PC-9 (cell line): ENCODE measurements at regions not wholly inside any gene's neighbourhood (a gene's known extent, or its start where the extent isn't known, plus 50 kb on each side); places are given as distances from the start of the nearest gene placed in this dataset.

Source experiments
- BruUV-seq: library from RNA; stranded (reverse); fragments of 400-500 nt; replicated peaks from 2 replicates; lab custom pipeline; 2021; lab: Mats Ljungman, UMichigan
- CTCF ChIA-PET: fragments of 300-600 bp; sonication (Branson Sonifier 250); formaldehyde crosslinking; loops from one replicate; lab custom pipeline; 2022; ENCODE audit warnings: antibody characterized with exemption; lab: Charles Lee
- POLR2A ChIA-PET: fragments of 300-600 bp; sonication (Branson Sonifier 250); formaldehyde crosslinking; loops from one replicate; lab custom pipeline; 2022; ENCODE audit warnings: antibody characterized with exemption; ENCODE audit not compliant: unreplicated experiment; lab: Charles Lee
- DNase-seq, 2 experiments: peaks; one replicate each; pipeline versions ENCODE4 v3.0.0 to v3.0.0-alpha.2; 2015 to 2022; ENCODE audit warnings: mixed read lengths in 1 of 2
- H2AFZ ChIP-seq: fragments of 200-600 bp; sonication (generic); 2 replicates; pipeline ENCODE4 v1.8.1; 2017; ENCODE audit warnings: antibody characterized with exemption
- H3F3A ChIP-seq: fragments of 200-600 bp; sonication (generic); 2 replicates; pipeline ENCODE4 v1.8.1; 2017; ENCODE audit warnings: antibody characterized with exemption, mild to moderate bottlenecking, low read depth; ENCODE audit not compliant: insufficient read depth
- H3K27ac ChIP-seq: fragments of 200-600 bp; sonication (generic); 2 replicates; pipeline ENCODE4 v1.6.1; 2016; ENCODE audit warnings: mixed run types
- H3K27me3 ChIP-seq: fragments of 200-600 bp; sonication (generic); 2 replicates; pipeline ENCODE4 v1.6.1; 2016; ENCODE audit warnings: low read depth, mixed run types; ENCODE audit not compliant: insufficient read depth
- H3K36me3 ChIP-seq: fragments of 200-600 bp; sonication (generic); 2 replicates; pipeline ENCODE4 v1.6.1; 2016; ENCODE audit warnings: low read depth, mixed run types
- H3K4me1 ChIP-seq: fragments of 200-600 bp; sonication (generic); replicated peaks from 2 replicates; pipeline ENCODE4 v1.6.1; 2016; ENCODE audit warnings: mixed run types; ENCODE audit not compliant: insufficient read depth
- H3K4me2 ChIP-seq: fragments of 200-600 bp; sonication (generic); 2 replicates; pipeline ENCODE4 v1.6.1; 2017; ENCODE audit warnings: mixed run types
- H3K4me3 ChIP-seq: fragments of 200-600 bp; sonication (generic); 2 replicates; pipeline ENCODE4 v1.6.1; 2016; ENCODE audit warnings: mixed run types
- H3K79me2 ChIP-seq: fragments of 200-600 bp; sonication (generic); 2 replicates; pipeline ENCODE4 v1.6.1; 2017; ENCODE audit warnings: low read depth, mixed run types
- H3K9me2 ChIP-seq: fragments of 200-600 bp; sonication (generic); 2 replicates; pipeline ENCODE4 v1.8.1; 2017; ENCODE audit warnings: mild to moderate bottlenecking; ENCODE audit not compliant: insufficient read depth
- H3K9me3 ChIP-seq: fragments of 200-600 bp; sonication (generic); 2 replicates; pipeline ENCODE4 v1.8.1; 2016; ENCODE audit warnings: low read depth; ENCODE audit not compliant: insufficient read depth
- H4K20me1 ChIP-seq: fragments of 200-600 bp; sonication (generic); 2 replicates; pipeline ENCODE4 v1.8.1; 2017; ENCODE audit not compliant: insufficient read depth
- CTCF ChIP-seq: fragments of 200-600 bp; sonication (generic); conservative IDR thresholded peaks from 2 replicates; pipeline ENCODE4 v1.6.1; 2017; ENCODE audit warnings: mixed run types, antibody characterized with exemption, mild to moderate bottlenecking, moderate library complexity
- EZH2 ChIP-seq: fragments of 200-600 bp; sonication (generic); IDR thresholded peaks from 2 replicates; pipeline ENCODE4 v1.8.0; 2017; ENCODE audit warnings: antibody characterized with exemption, low read depth
- intact Hi-C: fragments of 100-400 bp; cut with micrococcal nuclease; formaldehyde crosslinking; loops from one replicate; pipeline ENCODE4 v1.10.0; 2022; ENCODE audit not compliant: unreplicated experiment

- no peak overlapping the region for H3K4me3 ChIP-seq
- CTCF ChIA-PET, result no interaction called here
These were observed 59.4 kb upstream of the SLC7A11 start for GRCh38 chr4:138301536-138301935.

GRCh38 chr4:138300616-138301015 lies 58.5 kb upstream of the SLC7A11 start:
- no peaks in the 10 kb centered on the region for H3K9me3 ChIP-seq
- H3K36me3 ChIP-seq, result no peaks in the 10 kb centered on the region
- H3K4me2 ChIP-seq, result no peak overlapping the region
- H3K4me3 ChIP-seq, result no peak overlapping the region
- CTCF ChIA-PET, result no interaction called here
- H4K20me1 ChIP-seq, result no peaks in the 10 kb centered on the region
- TF ChIP-seq CTCF (no peak), EZH2 (no peak)
- no peaks in the 10 kb centered on the region for H3K27me3 ChIP-seq
- H3K4me1 ChIP-seq, result no peaks in the 10 kb centered on the region
- POLR2A ChIA-PET, result no interaction called here
- H2AFZ ChIP-seq, result no peak overlapping the region
- intact Hi-C loops, result no loop called here
- no peak for DNase-seq
- no peaks in the 10 kb centered on the region for H3F3A ChIP-seq
- no peaks in the 10 kb centered on the region for H3K79me2 ChIP-seq
- no TSS peak for BruUV-seq
- no peak overlapping the region for H3K27ac ChIP-seq
- no peaks in the 10 kb centered on the region for H3K9me2 ChIP-seq

More at GRCh38 chr4:138301536-138301935, 59.4 kb upstream of the SLC7A11 start:
- BruUV-seq, result no TSS peak
- Histone ChIP-seq H3K79me2 (no peaks in the 10 kb centered on the region), H3K9me2 (no peaks in the 10 kb centered on the region), H3K4me1 (no peaks in the 10 kb centered on the region), H3F3A (no peaks in the 10 kb centered on the region), H3K27me3 (no peaks in the 10 kb centered on the region), H3K36me3 (no peaks in the 10 kb centered on the region), H3K9me3 (no peaks in the 10 kb centered on the region), H3K27ac (no peak overlapping the region), H2AFZ (no peak overlapping the region), H3K4me2 (no peak overlapping the region), H4K20me1 (no peaks in the 10 kb centered on the region)
- DNase-seq, result no peak
- POLR2A ChIA-PET, result no interaction called here
- TF ChIP-seq EZH2, result no peak
- no peak for TF ChIP-seq CTCF
- intact Hi-C loops, result no loop called here

GRCh38 chr4:138299881-138300280 lies 57.7 kb upstream of the SLC7A11 start:
- ChIA-PET POLR2A (no interaction called here), CTCF (no interaction called here)
- Histone ChIP-seq H3K9me2 (no peaks in the 10 kb centered on the region), H3K9me3 (no peaks in the 10 kb centered on the region), H3K27ac (no peak overlapping the region), H3K27me3 (no peaks in the 10 kb centered on the region), H3K4me1 (no peaks in the 10 kb centered on the region), H3K4me2 (no peak overlapping the region), H2AFZ (no peak overlapping the region), H4K20me1 (no peaks in the 10 kb centered on the region), H3K36me3 (no peaks in the 10 kb centered on the region), H3F3A (no peaks in the 10 kb centered on the region), H3K4me3 (no peak overlapping the region), H3K79me2 (no peaks in the 10 kb centered on the region)
- BruUV-seq, result no TSS peak
- intact Hi-C loops, result loop anchor here (2.0 kb wide), 1 partner anchor 17 kb away; no protein-coding TSS in a partner anchor
- DNase-seq, result no peak
- TF ChIP-seq EZH2, result no peak
- no peak for TF ChIP-seq CTCF
